ENCODE measurements at regions not wholly inside any gene's neighbourhood (a gene's known extent, or its start where the extent isn't known, plus 50 kb on each side); places are given as distances from the start of the nearest gene placed in this dataset.

- H3K4me1 ChIP-seq (ENCODE audit: control insufficient read depth in 2 of 2, insufficient read depth in 2 of 2, low read length in 2 of 2): no peaks in the 10 kb centered on the region
- Mint-ChIP-seq H3K27me3 (peaks cover 8% of the 10 kb centered on the region), H3K4me3 (no peak overlapping the region), H3K4me1 (no peaks in the 10 kb centered on the region), H3K9me3 (ENCODE audit: insufficient read depth) (no peaks in the 10 kb centered on the region), H3K27ac (no peak overlapping the region)
- no peak overlapping the region for H2AFZ ChIP-seq (ENCODE audit: insufficient read depth, low read depth, low read length, poor library complexity, severe bottlenecking)
- H3K9ac ChIP-seq (ENCODE audit: low read length): no peak overlapping the region
- TF ChIP-seq EZH2 (IDR thresholded peaks at IDR 0.05; ENCODE audit: borderline replicate concordance, insufficient read depth, low read depth, low read length, poor library complexity, severe bottlenecking): no peak
- TF ChIP-seq, protein P1, sequence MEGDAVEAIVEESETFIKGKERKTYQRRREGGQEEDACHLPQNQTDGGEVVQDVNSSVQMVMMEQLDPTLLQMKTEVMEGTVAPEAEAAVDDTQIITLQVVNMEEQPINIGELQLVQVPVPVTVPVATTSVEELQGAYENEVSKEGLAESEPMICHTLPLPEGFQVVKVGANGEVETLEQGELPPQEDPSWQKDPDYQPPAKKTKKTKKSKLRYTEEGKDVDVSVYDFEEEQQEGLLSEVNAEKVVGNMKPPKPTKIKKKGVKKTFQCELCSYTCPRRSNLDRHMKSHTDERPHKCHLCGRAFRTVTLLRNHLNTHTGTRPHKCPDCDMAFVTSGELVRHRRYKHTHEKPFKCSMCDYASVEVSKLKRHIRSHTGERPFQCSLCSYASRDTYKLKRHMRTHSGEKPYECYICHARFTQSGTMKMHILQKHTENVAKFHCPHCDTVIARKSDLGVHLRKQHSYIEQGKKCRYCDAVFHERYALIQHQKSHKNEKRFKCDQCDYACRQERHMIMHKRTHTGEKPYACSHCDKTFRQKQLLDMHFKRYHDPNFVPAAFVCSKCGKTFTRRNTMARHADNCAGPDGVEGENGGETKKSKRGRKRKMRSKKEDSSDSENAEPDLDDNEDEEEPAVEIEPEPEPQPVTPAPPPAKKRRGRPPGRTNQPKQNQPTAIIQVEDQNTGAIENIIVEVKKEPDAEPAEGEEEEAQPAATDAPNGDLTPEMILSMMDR (IDR thresholded peaks at IDR 0.05): no peak
- H3K27me3 ChIP-seq (replicated peaks in 1 of 4; ENCODE audit: control extremely low read depth in 1 of 4, control insufficient read depth in 3 of 4, insufficient read depth in 4 of 4, low read length in 3 of 4): no peaks in the 10 kb centered on the region
- no peaks in the 10 kb centered on the region for H3K9me3 ChIP-seq (ENCODE audit: control extremely low read depth in 1 of 3, control insufficient read depth in 2 of 3, insufficient read depth in 1 of 3, low read length in 2 of 3)
- intact Hi-C loops (cut with micrococcal nuclease): no loop called here
- no peak overlapping the region for H3K4me3 ChIP-seq (ENCODE audit: control extremely low read depth in 1 of 5, extremely low read depth in 1 of 5, insufficient read depth in 1 of 5, low read depth in 2 of 5, low read length in 4 of 5)
- CTCF ChIA-PET: no interaction called here
- no peak overlapping the region for H3K27ac ChIP-seq (ENCODE audit: low read length in 2 of 2)
- DNase-seq: no peak
- WGBS (ENCODE audit: insufficient coverage): 91% methylated on average over 4 of the region's 4 CpGs
- H3K4me2 ChIP-seq (replicated peaks; ENCODE audit: low read depth, low read length, poor library complexity, severe bottlenecking): no peak overlapping the region
- POLR2A ChIA-PET: no interaction called here
- H4K20me1 ChIP-seq (ENCODE audit: control insufficient read depth, insufficient read depth, low read length, poor library complexity, severe bottlenecking): no peaks in the 10 kb centered on the region
- no peak for ATAC-seq (ENCODE audit: low read depth)
- H3K36me3 ChIP-seq (replicated peaks in 1 of 2; ENCODE audit: control extremely low read depth in 1 of 2, control insufficient read depth in 1 of 2, extremely low read depth in 1 of 2, insufficient read depth in 2 of 2, low read length in 1 of 2): no peaks in the 10 kb centered on the region
- H3K79me2 ChIP-seq (ENCODE audit: control insufficient read depth, insufficient read depth, low read length): no peaks in the 10 kb centered on the region
Measured at GRCh38 chr10:29916669-29917068, 142.7 kb downstream of the JCAD start.

GRCh38 chr10:29914986-29915785 lies 144.2 kb downstream of the JCAD start:
- peaks cover 8% of the 10 kb centered on the region for H3K27me3 Mint-ChIP-seq
- Histone ChIP-seq H3K9ac (ENCODE audit: low read length) (no peak overlapping the region), H3K27me3 (replicated peaks in 1 of 4; ENCODE audit: control extremely low read depth in 1 of 4, control insufficient read depth in 3 of 4, insufficient read depth in 4 of 4, low read length in 3 of 4) (no peaks in the 10 kb centered on the region), H3K27ac (ENCODE audit: low read length in 2 of 2) (no peak overlapping the region), H3K4me1 (ENCODE audit: control insufficient read depth in 2 of 2, insufficient read depth in 2 of 2, low read length in 2 of 2) (no peaks in the 10 kb centered on the region), H4K20me1 (ENCODE audit: control insufficient read depth, insufficient read depth, low read length, poor library complexity, severe bottlenecking) (no peaks in the 10 kb centered on the region), H3K79me2 (ENCODE audit: control insufficient read depth, insufficient read depth, low read length) (no peaks in the 10 kb centered on the region), H3K4me2 (replicated peaks; ENCODE audit: low read depth, low read length, poor library complexity, severe bottlenecking) (no peak overlapping the region), H2AFZ (ENCODE audit: insufficient read depth, low read depth, low read length, poor library complexity, severe bottlenecking) (no peak overlapping the region), H3K36me3 (replicated peaks in 1 of 2; ENCODE audit: control extremely low read depth in 1 of 2, control insufficient read depth in 1 of 2, extremely low read depth in 1 of 2, insufficient read depth in 2 of 2, low read length in 1 of 2) (no peaks in the 10 kb centered on the region), H3K4me3 (ENCODE audit: control extremely low read depth in 1 of 5, extremely low read depth in 1 of 5, insufficient read depth in 1 of 5, low read depth in 2 of 5, low read length in 4 of 5) (no peak overlapping the region), H3K9me3 (ENCODE audit: control extremely low read depth in 1 of 3, control insufficient read depth in 2 of 3, insufficient read depth in 1 of 3, low read length in 2 of 3) (no peaks in the 10 kb centered on the region)
- H3K4me3 Mint-ChIP-seq: no peak overlapping the region
- DNase-seq (no peak), ATAC-seq (ENCODE audit: low read depth) (no peak)
- TF ChIP-seq, protein P1 (IDR thresholded peaks at IDR 0.05): no peak
- no peak for TF ChIP-seq EZH2 (IDR thresholded peaks at IDR 0.05; ENCODE audit: borderline replicate concordance, insufficient read depth, low read depth, low read length, poor library complexity, severe bottlenecking)
- ChIA-PET CTCF (no interaction called here), POLR2A (no interaction called here)
- intact Hi-C loops (cut with micrococcal nuclease): no loop called here
- no peak overlapping the region for H3K27ac Mint-ChIP-seq
- WGBS (ENCODE audit: insufficient coverage): 100% methylated on average over 1 of the region's 3 CpGs
- H3K9me3 Mint-ChIP-seq (ENCODE audit: insufficient read depth): peaks cover 2% of the 10 kb centered on the region
- H3K4me1 Mint-ChIP-seq: no peaks in the 10 kb centered on the region

Measured in B cell (primary cell).